ENCODE measurements at regions not wholly inside any gene's neighbourhood (a gene's known extent, or its start where the extent isn't known, plus 50 kb on each side); places are given as distances from the start of the nearest gene placed in this dataset.
"Not testable (repeated sequence)": the region's sequence is repeated elsewhere in the genome, so short reads cannot be mapped to it uniquely, and the experiment has no call there.

DNA sequence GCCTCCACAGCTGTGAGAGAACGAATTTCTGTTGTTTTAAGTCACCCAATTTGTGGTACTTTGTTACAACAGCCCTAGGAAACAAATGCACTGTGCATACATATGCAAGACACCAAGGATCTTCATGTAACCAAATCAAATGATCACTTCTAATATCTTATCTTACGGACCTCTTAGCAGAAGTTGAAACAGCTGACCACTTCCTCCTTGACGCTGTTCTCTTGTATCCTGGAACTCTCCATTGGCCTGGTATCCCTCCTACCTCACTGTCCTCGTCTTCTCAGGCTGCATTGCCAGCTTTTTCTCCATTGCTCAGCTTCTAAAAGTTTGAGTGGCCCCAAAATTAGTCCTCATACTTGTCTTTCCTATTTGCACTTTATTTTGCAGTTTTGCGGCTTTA, 200.4 kb downstream of the DLEU7 start:
- DNase-seq (ENCODE audit: low read depth in 2 of 2), result no peak

DNA sequence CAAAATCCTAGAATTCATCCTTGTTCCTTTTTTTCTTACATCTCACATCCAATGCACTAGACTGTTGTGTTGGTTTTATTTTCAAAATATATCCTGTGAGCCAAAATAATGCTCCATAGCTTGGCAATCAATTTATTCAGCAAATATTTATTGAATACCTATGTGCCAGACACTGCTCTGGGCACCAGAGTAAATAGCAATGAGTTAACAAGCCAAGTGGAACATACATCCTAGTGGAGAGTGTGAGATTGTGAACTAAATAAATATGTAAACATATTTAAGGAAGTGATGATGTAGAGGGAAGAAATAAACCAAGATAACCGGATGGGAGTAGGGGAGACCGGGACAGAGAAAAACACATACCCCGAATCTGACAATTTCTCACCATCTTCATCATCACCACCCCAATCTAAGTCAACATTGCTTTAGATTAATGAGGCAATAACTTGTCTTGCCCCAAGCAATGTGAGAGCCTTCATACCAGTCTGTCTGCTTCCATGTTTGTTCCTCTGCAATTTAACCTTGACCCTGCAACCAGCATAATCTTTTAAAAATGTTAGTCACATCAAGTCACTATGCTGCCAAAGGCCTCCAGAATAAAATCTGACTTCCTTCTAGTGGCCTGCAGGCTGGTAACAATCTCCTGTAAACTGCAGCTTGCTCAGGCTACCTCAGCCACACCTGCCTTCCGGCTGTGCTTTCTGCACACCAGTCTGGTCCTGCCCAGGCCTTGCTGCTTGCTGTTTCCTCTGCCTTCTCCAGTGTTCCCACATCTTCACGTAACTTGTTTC, 199.2 kb downstream of the DLEU7 start:
- no peak for DNase-seq (ENCODE audit: low read depth in 2 of 2)

DNA sequence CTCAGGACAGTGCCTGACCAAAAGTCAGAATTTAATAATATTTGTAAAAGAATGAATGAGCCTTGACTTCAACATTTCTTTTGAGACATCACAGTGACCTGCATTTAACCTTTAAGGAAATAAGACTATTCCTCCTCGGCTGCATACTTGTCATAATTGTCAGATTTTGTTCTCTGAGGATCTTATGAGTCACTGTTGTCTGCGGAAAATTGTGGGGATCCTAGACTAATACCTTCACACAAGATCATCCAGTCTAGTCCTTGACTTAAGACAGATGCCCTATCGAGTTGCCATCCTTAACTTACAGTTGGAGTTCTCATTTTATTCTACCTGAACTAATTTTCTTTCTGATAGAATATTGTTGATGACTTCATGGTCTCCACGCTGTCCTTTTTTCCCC, 198.4 kb downstream of the DLEU7 start:
- no peak for DNase-seq (ENCODE audit: low read depth in 2 of 2)

DNA sequence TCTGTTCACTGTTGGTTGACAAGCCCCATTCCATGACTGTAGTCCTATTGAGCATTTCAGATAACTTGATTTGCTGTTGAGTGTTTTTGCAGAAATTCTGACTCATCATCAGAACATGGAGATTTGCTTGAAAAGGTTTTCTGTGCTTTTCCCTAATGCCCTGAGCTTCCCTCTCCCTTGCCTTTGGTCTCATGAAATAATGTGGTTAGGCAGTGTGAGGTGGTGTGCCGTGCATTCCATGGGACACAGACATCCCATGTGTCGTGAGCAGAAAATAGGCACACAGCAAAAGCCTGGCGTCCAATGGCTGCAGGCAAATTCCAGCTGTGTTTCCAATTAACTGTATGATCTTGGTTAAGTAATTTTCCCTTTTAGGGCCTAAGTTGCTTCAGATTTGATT, 197.4 kb downstream of the DLEU7 start:
- DNase-seq (ENCODE audit: low read depth in 2 of 2), result no peak

DNA sequence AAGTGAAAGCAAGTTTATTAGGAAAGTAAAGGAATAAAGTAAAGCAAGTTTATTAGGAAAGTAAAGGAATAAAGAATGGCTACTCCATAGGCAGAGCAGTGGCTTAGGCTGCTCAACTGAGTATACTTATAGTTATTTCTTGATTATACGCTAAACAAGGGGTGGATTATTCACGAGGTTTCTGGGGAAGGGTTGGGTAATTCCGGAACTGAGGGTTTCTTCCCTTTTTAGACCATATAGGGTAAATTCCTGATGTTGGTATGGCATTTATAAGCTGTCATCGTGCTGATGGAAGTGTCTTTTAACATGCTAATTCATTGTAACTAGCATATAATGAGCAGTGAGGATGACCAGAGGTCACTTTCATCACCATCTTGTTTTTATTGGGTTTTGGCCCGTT, 194.3 kb downstream of the DLEU7 start:
- no peak for DNase-seq (ENCODE audit: low read depth in 2 of 2)

DNA sequence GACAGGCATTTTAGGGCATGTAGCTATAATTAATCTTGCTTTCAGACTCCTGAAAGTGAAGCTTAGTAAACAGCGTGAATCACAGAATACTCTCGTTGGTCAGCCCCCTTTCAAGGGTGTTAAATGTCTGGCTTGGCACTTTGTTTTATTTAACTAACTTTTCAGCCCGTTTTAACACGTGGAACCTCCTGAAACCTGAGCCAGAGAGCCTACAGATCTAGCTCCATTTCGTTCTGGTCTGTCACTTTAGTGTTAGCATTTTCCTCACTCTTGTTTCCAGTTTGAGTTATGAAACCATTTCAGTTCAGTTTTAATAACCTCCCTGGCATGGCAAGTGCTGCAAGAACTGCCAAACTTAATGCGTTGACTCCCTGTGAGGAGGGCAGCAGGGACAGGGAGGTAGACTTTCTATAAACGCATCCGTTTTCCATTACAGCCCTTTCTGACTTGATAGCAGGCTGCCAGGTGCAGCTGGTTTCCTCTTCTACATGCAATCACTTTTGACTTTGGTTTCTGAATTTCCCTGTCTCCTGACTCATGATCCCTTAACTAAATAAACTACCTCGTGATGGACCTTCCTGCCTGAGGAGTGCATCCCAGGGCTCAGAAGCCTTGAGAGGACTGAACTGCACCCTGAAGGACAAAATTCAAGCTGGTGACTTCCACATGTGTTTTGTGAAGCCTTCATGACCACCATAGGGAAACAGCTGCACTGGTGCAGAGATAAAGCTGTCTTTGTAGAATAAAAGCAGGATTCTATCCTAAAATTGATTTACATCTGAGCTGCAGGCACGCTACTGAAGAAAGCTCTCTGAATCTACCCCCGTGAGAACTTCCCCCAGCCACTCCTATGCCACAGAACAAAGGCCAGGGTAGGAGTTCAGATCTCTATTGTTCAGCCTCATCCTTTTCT, 192.6 kb downstream of the DLEU7 start:
- DNase-seq (ENCODE audit: low read depth in 2 of 2), result no peak

DNA sequence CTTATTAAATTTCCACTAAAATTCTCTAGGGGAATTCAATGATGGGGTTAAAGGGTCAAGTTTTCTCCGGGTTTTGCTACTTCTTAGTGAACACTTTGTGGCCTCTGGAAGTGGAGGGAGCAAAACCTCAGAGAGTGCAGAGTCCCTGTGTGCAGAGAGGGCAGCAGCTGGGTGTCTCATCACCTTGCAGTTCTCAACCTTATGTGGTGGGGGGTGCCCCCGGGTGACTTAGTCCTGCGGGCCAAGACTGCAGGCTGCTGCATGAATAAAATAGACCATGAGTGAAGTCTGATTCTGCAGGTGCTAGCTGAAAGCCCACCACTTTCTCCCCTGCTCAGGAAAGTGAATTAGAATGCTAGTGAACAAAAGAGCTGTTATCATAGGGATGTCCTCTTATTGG, 191.6 kb downstream of the DLEU7 start:
- DNase-seq (ENCODE audit: low read depth in 2 of 2), result no peak

DNA sequence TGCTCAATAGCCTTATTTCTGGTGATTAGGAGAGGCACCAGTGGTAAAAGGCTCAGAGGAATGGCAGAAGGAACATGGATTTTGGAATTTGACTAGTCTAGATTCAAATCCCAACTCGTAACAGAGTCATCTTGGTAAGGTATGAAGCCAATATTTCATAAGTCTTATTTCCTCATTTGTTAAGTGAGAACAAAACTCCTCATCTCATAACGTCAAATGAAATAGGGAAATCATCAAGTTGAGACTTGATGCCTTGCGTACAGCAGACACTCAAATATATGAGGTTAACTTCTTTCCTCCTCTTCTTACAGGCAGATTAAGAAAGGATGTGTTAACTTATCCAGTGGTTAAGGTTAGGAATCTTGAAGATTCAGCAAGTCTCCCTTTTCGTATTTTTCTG, 189.2 kb downstream of the DLEU7 start:
- no peak for DNase-seq (ENCODE audit: low read depth in 2 of 2)

DNA sequence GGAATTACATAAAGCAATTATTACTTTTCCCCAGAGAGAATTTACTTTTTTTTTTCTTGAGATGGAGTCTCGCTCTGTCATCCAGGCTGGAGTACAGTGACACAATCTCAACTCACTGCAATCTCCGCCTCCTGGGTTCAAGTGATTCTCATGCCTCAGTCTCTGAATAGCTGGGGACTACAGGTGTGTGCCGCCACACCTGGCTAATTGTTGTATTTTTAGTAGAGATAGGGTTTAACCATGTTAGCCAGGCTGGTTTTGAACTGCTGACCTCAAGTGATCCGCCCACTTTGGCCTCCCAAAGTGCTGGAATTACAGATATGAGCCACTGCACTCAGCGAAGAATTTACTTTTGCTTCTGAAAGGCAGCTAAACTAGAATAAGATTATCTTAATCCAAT, 181.6 kb downstream of the DLEU7 start:
- not testable (repeated sequence) for DNase-seq (ENCODE audit: low read depth in 2 of 2)

DNA sequence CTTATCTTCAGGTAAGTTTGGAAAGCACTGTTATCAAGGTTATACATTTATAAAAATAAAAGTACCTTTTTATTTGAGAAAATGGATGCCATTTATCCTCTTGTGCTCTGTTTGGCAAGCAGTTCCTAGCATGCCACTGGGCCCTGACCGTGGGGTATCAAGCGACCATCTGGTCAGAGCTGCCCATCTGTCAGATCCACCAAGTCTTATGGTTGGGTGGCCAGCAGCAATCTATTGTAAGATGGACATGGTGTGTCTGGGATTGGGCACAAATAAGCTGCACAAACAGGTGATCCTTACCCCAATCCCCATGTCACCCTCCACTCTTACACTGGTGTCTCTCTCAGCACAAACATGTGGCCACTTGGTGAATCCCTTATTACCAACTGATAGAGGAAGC, 178.5 kb downstream of the DLEU7 start:
- DNase-seq (ENCODE audit: low read depth in 2 of 2), result no peak

DNA sequence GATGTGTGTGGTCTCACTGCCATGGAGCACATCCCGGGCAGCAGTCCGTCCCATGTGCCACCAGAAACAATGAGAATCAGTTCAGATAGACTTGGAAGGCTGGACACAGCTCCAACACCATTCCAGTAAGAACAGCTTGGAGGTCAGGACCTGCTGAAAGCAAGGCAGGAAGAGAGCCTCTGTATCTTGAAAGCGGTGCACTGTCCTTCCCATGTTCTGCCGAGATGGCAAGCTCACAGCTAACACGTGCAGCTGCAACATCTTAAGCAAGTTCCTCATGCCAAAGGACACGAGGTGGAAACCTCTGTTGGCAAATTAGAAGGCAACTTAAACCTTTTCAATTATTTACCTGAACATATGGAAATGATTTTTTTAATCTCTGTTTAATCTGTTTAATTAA, 175.4 kb downstream of the DLEU7 start:
- no peak for DNase-seq (ENCODE audit: low read depth in 2 of 2)

DNA sequence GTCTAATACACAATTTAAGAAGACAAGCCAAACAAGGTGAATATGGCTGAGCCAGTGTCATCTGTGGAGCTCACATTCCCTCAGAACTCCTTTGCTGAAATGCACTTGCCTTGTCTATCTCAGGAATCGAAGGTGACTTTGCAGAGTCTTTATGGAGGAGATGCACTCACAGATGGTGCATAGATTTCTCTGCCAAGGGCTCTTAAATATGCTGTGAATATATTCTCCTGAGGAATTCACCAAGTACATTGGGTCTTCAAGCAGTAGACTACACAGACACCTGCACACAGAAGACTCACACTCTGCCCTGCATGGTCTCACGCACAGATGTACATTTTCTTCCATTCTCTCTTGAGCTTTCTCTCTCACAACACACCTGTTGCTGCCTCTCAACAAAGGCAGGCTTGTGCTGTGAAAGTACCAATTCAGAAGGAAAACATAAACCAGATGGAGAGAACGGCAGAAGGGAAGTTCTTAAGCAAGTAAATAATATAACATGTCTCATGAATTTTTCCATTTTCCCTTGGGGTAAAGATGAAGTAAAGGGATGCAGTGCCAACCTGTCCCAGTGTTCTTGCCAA, 174.7 kb downstream of the DLEU7 start:
- no peak for DNase-seq (ENCODE audit: low read depth in 2 of 2)

DNA sequence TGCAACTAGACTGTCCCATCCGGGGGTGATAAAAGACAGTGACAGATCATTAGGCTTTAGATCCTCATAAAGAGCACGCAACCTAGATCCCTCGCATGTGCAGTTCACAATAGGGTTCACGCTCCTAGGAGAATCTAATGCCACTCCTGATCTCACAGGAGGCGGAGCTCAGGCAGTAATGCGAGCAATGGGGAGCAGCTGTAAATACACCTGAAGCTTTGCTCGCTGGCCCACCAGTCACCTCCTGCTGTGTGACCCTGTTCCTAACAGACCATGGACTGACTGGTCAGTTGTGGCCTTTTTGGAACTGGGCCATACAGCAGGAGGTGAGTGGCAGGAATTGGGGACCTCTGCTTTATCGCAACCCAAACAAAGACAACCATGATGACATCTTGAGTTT, 173.2 kb downstream of the DLEU7 start:
- DNase-seq (ENCODE audit: low read depth in 2 of 2), result no peak

DNA sequence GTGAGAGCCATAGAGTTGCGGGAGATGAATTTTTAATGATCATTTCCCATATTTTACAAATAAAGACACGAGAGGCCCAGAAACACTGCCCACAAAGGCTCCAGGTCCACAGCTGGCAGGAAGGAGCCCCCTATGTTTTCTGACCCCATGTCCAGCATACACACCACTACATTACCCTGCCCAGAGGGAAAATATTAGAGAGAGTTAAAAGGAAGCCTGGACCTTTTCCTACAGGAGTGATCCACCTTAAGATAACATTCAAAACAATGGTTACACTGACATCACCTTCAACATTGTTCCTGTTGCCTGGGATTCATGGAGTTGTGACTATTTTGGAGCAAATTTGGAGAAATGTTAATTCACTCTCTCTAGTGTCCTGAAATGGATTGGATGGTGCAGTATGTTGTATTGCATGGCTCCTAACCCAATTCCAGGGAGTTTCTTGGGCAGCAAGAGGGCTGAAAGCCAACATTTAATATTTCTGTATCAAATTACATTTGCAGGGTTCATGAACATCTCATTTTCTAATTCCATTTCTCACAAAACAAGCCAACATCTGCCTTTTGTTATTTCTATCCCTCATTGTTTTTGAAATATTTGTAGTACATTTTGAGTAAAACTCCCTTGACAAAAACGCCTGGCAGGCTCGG, 172.5 kb downstream of the DLEU7 start:
- DNase-seq (ENCODE audit: low read depth in 2 of 2), result no peak

DNA sequence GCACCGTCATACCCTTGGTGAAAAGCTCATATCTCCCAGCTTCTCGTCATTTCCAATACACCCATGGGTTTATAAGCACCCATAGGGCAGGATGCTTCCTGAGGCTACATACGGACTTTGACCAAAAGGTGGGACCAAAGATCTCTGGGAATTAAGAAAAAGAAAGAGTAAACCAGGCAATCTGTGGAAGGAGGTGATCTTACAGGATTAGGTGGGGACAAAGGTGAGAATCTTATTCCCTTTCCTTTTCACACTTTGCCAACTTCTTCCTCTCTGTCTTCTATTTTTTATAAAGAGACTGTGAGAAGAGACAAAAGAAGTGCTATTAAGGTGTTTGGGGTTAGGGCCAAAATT, 172.0 kb downstream of the DLEU7 start:
- no peak for DNase-seq (ENCODE audit: low read depth in 2 of 2)

DNA sequence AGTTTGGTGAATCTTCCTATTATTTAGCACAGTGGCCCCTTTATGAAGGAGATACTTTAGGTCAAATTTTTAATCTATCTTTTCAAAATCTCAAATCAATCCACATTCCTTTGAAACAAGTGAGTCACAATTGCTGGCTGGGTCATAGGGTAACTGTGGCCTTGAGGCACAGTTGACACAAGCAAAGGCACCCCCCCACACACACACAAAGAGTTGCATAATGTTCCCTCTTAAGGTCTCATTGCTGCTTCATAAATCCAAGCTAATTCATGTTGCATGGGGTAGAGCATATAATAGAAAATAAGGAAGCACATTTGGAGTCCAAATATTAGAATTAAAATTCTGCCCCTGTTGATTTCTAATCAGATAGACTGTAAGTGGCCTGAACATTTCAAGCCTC, 171.5 kb downstream of the DLEU7 start:
- DNase-seq (ENCODE audit: low read depth in 2 of 2), result no peak

DNA sequence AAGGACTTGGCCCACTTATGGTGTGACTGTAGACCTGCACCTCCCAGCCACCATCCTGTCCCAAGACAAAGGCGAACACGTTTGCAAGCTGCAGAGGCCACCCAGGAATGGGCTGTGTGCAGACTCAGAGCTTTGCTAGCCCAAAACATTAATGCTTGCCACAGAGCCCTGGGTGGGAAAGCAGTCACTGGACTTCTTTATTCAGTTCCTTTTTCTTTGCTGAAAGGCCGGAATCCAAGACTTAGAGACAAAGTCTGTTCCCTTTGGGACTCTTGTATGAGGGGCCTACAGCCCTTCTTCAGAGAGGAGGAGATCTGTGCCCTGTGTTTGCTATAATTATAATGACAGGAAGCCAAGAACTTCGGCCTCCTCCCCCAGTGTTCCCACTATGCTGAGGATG, 167.8 kb downstream of the DLEU7 start:
- no peak for DNase-seq (ENCODE audit: low read depth in 2 of 2)

DNA sequence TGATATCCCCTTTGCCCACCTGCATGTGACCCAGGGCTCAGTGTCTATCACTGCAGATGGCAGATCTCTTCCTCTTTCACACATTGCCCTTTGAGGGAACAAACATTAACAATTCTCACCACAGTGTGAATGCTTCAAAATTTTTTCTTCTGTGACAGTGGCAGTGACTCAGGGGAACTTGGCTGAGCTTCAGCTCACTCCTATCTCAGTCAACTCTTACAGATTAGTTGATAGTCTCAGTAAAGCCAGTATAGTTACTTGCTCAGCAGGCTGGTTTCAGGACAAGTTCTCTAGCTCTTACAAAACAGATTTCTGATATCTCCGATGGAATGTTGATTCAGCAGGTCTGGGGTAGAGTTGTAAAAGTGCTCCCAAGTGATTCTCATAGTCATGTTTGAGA, 166.9 kb downstream of the DLEU7 start:
- DNase-seq (ENCODE audit: low read depth in 2 of 2), result no peak

DNA sequence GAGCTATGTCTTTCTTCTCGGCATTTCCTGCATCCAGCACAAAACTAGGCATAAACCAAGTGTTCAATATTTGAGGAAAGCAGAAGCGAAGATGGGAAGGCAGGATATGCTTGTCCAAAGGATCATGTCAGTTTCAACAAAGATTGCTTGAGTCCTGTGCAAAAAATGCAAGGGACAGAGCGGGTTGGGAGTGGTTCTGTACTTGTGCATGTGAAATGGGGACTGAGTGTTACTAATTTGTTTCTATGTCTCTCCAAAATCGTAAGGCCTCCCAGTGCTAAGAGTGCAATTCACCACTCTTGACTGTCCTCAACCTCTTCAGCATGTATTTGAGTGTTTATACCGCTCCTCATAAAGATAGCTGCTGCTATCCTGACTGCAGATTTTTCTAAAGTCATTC, 166.2 kb downstream of the DLEU7 start:
- DNase-seq (ENCODE audit: low read depth in 2 of 2), result no peak

DNA sequence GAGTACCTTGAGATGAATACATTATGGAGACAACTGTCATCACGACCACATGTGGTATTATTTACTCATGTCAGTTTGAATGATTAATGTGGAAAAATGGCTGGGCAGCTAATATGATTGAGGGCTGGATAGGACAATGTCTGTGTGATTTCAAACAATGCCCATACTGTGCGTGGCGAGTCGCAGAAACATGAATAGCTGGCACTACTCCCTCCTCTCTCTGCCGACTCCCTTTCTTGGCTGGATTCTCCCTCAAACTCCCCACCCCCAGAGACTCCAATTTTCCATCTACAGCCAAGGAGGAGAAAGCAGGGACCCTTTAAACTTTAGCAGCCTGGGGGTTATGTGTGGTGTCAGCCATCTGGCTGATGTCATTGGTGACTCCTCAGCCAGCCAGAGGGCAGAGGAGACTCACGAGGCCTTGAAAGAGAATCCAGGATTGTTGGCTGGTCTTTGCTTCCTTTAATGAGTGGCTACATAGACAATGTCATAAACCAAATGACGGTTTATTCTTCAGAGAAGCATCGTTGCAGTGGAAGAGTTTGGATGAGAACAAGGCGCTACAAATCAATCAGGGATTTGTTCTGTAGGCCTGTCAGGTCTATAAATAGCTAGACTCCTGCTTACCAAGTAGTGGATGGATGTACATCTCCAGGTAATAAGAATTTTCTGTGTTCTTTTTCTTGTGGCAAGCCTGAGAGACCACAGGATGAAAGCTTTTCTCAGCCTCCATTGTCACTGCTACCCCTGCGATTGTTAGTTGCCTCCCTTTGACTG, 165.6 kb downstream of the DLEU7 start:
- no peak for DNase-seq (ENCODE audit: low read depth in 2 of 2)

DNA sequence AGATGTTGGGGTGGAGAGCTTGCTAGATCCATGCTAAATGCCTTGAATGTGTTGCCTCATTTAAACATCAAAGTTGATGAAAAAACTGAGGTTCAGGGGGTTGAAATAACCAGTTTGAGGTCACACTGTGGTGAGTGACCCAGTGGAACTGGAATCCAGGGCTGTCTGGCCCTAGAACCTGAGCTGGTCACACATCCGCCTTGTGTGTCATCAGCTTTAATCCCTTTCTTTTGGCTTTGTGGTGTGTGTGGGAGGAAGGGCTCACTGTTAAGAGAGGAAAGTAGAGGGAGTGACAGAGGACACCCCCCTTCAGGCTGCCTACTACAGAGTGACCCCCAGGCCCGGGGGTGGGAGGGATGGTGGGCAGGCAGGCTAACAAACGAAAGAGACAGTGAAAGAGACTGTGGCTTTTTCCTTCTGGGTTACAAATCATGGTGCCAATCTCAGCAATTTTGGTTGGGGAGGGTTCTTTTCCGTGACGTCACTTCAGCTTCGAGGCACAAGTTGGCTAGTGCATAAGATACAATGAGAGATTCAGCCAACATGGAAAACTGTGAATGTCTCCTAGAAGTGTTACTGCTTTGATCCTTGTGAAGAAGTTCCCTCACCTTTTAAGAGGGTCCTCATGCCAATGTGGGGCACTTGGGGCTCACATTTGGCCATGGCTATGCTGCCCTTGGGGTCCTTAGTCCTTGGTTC, 164.9 kb downstream of the DLEU7 start:
- DNase-seq (ENCODE audit: low read depth in 2 of 2), result no peak
